ENCODE measurements at regions not wholly inside any gene's neighbourhood (a gene's known extent, or its start where the extent isn't known, plus 50 kb on each side); places are given as distances from the start of the nearest gene placed in this dataset.
"Not testable (repeated sequence)": the region's sequence is repeated elsewhere in the genome, so short reads cannot be mapped to it uniquely, and the experiment has no call there.

- no peaks in the 10 kb centered on the region for H3K36me3 ChIP-seq
- no peaks in the 10 kb centered on the region for H3K4me1 ChIP-seq
- H3K4me3 ChIP-seq = no peak overlapping the region
- H3K27ac ChIP-seq = no peak overlapping the region
- H3K27me3 ChIP-seq = no peaks in the 10 kb centered on the region
- DNase-seq = no peak
- no peak for TF ChIP-seq POLR2A (IDR thresholded peaks at IDR 0.05)
- TF ChIP-seq, protein P1, sequence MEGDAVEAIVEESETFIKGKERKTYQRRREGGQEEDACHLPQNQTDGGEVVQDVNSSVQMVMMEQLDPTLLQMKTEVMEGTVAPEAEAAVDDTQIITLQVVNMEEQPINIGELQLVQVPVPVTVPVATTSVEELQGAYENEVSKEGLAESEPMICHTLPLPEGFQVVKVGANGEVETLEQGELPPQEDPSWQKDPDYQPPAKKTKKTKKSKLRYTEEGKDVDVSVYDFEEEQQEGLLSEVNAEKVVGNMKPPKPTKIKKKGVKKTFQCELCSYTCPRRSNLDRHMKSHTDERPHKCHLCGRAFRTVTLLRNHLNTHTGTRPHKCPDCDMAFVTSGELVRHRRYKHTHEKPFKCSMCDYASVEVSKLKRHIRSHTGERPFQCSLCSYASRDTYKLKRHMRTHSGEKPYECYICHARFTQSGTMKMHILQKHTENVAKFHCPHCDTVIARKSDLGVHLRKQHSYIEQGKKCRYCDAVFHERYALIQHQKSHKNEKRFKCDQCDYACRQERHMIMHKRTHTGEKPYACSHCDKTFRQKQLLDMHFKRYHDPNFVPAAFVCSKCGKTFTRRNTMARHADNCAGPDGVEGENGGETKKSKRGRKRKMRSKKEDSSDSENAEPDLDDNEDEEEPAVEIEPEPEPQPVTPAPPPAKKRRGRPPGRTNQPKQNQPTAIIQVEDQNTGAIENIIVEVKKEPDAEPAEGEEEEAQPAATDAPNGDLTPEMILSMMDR (IDR thresholded peaks at IDR 0.05) = no peak
- H3K9me3 ChIP-seq = no peaks in the 10 kb centered on the region
- intact Hi-C loops (cut with DNase I; ENCODE audit: low total_unique reads) = no loop called here
Measured at GRCh38 chr3:72646263-72646662, 202.0 kb downstream of the SHQ1 start.

DNA sequence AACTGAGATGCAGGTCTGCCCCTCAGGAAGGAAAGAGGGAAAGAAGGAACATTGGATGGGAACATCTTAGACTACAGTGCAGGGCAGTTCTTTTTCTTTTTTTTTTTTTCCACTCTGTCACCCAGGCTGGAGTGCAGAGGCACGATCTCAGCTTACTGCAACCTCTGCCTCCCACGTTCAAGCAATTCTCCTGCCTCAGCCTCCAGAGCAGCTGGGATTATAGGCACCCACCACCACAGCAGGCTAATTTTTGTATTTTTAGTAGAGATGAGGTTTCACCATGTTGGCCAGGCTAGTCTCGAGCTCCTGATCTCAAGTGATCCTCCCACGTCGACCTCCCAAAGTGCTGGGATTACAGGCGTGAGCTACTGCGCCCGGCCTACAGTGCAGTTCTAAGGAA is 204.6 kb downstream of the SHQ1 start:
- DNase-seq; H3K27ac ChIP-seq; H3K9me3 ChIP-seq; intact Hi-C loops (cut with DNase I; ENCODE audit: low total_unique reads); H3K4me1 ChIP-seq; H3K4me3 ChIP-seq; H3K36me3 ChIP-seq; H3K27me3 ChIP-seq: not testable (repeated sequence)

DNA sequence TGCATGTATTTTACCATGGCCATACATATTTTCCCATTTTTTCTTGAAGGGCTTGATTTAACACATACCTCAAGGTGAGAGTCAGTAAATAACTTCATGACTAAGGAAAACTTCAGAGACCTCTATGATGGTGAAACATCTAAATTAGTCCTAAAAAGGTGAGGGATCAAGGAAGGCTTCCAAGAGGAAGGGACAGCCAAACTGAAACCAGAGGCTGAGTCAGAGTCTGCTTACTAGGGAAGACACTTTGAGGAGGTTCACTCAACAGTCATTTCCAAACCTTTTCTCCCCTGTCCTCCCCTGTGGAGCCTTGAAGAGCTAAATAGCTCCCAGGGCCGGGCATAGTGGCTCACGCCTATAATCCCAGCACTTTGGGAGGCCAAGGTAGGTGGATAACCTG is 206.6 kb downstream of the SHQ1 start:
- no peaks in the 10 kb centered on the region for H3K9me3 ChIP-seq
- H3K36me3 ChIP-seq = no peaks in the 10 kb centered on the region
- no peaks in the 10 kb centered on the region for H3K27me3 ChIP-seq
- no peak overlapping the region for H3K27ac ChIP-seq
- intact Hi-C loops (cut with DNase I; ENCODE audit: low total_unique reads) = no loop called here
- DNase-seq = no peak
- no peaks in the 10 kb centered on the region for H3K4me1 ChIP-seq
- no peak for TF ChIP-seq POLR2A (IDR thresholded peaks at IDR 0.05)
- TF ChIP-seq, protein P1 (IDR thresholded peaks at IDR 0.05) = no peak
- no peak overlapping the region for H3K4me3 ChIP-seq

- H3K9me3 ChIP-seq = no peaks in the 10 kb centered on the region
- intact Hi-C loops (cut with DNase I; ENCODE audit: low total_unique reads) = no loop called here
- H3K27me3 ChIP-seq = no peaks in the 10 kb centered on the region
- no peaks in the 10 kb centered on the region for H3K4me1 ChIP-seq
- TF ChIP-seq, protein P1 (IDR thresholded peaks at IDR 0.05) = no peak
- TF ChIP-seq POLR2A (IDR thresholded peaks at IDR 0.05) = no peak
- H3K4me3 ChIP-seq = no peak overlapping the region
- no peak overlapping the region for H3K27ac ChIP-seq
- DNase-seq = no peak
- H3K36me3 ChIP-seq = no peaks in the 10 kb centered on the region
Measured at GRCh38 chr3:72641072-72641471, 207.2 kb downstream of the SHQ1 start.

DNA sequence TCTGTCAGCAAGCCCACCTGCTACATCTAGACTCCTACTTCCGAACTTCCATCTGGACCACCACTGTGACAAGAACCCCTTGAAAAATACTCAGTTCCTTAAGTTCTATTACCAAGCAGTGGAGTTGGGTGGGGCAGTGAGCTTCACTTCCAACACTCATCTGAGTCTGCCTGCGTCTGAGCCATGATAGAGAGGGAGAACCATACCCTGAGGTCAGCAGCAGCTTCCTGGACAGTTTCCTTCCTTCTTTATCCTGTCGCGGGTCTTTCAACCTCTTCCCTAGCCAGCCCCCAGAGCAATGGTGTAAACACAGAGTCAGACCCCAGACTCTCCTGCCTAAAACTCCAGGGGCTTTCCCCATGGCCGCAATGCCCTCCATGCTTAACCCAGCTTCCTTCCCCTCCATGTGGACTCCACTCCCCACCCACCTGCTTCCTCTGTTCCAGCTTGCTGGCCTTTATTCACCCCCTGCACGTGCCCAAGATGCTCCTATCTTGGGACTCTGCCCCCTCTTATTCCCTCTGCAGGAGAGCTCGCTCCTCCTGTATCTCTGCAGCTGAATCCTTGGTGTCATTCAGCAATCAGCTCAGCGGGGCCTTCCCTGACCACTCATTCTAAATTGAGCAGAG is 211.2 kb downstream of the SHQ1 start:
- Histone ChIP-seq H3K9me3 (no peaks in the 10 kb centered on the region), H3K4me3 (no peak overlapping the region), H3K27me3 (no peaks in the 10 kb centered on the region), H3K4me1 (no peaks in the 10 kb centered on the region), H3K27ac (no peak overlapping the region), H3K36me3 (no peaks in the 10 kb centered on the region)
- TF ChIP-seq, protein P1 (IDR thresholded peaks at IDR 0.05) = no peak
- no peak for TF ChIP-seq POLR2A (IDR thresholded peaks at IDR 0.05)
- DNase-seq = no peak
- intact Hi-C loops (cut with DNase I; ENCODE audit: low total_unique reads) = no loop called here

DNA sequence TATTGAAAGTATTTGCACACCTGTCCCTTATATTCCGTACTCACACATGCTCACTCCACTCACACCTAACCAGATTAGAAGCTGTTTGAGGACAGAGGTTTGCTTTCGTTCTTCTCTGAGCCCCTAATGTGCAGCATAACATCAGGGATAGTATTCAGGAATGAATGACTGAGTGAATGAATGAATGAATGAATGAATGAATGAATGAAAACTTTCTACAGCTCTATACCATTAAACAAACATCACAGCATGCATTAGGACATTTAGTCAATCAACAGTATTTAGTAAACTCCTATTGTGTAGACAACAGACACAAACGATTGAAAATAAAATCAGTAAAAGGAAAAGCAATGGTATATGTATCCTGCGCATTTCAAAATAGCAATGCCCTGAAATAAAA is 212.7 kb downstream of the SHQ1 start:
- Histone ChIP-seq H3K9me3 (no peaks in the 10 kb centered on the region), H3K4me3 (no peak overlapping the region), H3K27me3 (no peaks in the 10 kb centered on the region), H3K4me1 (no peaks in the 10 kb centered on the region), H3K27ac (no peak overlapping the region), H3K36me3 (no peaks in the 10 kb centered on the region)
- intact Hi-C loops (cut with DNase I; ENCODE audit: low total_unique reads) = no loop called here
- DNase-seq = no peak
- TF ChIP-seq, protein P1 (IDR thresholded peaks at IDR 0.05) = no peak
- TF ChIP-seq POLR2A (IDR thresholded peaks at IDR 0.05) = no peak
